Stomach (tissue), 4 donors: ENCODE measurements at regions not wholly inside any gene's neighbourhood (a gene's known extent, or its start where the extent isn't known, plus 50 kb on each side); places are given as distances from the start of the nearest gene placed in this dataset.

Experiments
- CTCF ChIP-seq, 7 experiments: fragments of 450-650 bp in 4 of 7; fragments of 200-600 bp in 3 of 7; sonication (generic) in 3 of 7; IDR thresholded peaks; one replicate each; pipeline ENCODE4 v1.5.1; 2016 to 2019; ENCODE audit warnings: antibody characterized with exemption in 7 of 7, control low read depth in 2 of 7, mild to moderate bottlenecking in 1 of 7
- EP300 ChIP-seq: sonication (generic); formaldehyde crosslinking; IDR thresholded peaks from one replicate; pipeline ENCODE4 v1.6.1; 2017; ENCODE audit warnings: antibody characterized with exemption
- POLR2A ChIP-seq, 4 donors: fragments of 450-650 bp; IDR thresholded peaks; one replicate each; pipeline ENCODE4 v1.6.1; 2016; ENCODE audit warnings: antibody characterized with exemption in 4 of 4, control low read depth in 2 of 4, mild to moderate bottlenecking in 1 of 4, moderate library complexity in 1 of 4
- POLR2AphosphoS5 ChIP-seq, 3 donors: sonication (generic); formaldehyde crosslinking; IDR thresholded peaks; one replicate each; pipeline ENCODE4 v1.6.1; 2016; ENCODE audit warnings: antibody characterized with exemption in 3 of 3

- TF ChIP-seq CTCF (IDR thresholded peaks at IDR 0.05) (no peak), POLR2A (IDR thresholded peaks at IDR 0.05) (no peak), EP300 (no peak), POLR2AphosphoS5 (IDR thresholded peaks at IDR 0.05) (no peak)
These were observed 302.5 kb downstream of the BMPER start for GRCh38 chr7:34207810-34208209.
